ENCODE measurements at regions not wholly inside any gene's neighbourhood (a gene's known extent, or its start where the extent isn't known, plus 50 kb on each side); places are given as distances from the start of the nearest gene placed in this dataset.

DNA sequence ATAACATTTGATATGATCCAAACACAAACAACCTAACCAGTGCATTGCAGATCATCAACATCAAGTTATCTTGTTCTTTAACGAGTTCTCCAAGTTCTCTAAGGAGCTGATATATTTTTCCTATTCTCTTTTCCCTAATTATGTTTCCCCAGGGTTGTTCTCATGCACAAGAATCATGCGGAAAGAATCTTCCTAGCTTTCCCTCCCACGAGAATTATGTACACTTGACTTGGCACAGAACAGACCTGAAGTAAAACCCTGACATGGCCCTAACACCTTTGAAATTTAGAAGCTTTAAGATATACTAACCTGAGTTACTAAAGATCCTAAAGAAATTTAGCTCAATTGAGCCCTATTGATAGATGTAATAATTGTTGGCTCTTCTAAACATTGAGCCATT, 110.7 kb upstream of the FST start:
- Histone ChIP-seq H3K9ac (ENCODE audit: low read depth in 1 of 2, low read length in 2 of 2) (no peak overlapping the region), H3K4me3 (ENCODE audit: low read depth in 1 of 3, low read length in 3 of 3) (no peak overlapping the region), H3K27me3 (ENCODE audit: control insufficient read depth in 4 of 4, insufficient read depth in 4 of 4, low read length in 3 of 4) (no peaks in the 10 kb centered on the region), H3K36me3 (ENCODE audit: control insufficient read depth in 4 of 4, insufficient read depth in 3 of 4, low read depth in 1 of 4, low read length in 3 of 4) (no peaks in the 10 kb centered on the region), H3K27ac (ENCODE audit: low read depth in 1 of 2, low read length in 2 of 2) (no peak overlapping the region), H3K9me3 (ENCODE audit: control insufficient read depth in 4 of 4, low read length in 3 of 4) (no peaks in the 10 kb centered on the region), H3K4me1 (ENCODE audit: control insufficient read depth in 4 of 4, insufficient read depth in 4 of 4, low read length in 3 of 4) (no peaks in the 10 kb centered on the region)
- 76% methylated on average over 3 of the region's 3 CpGs for WGBS
- TF ChIP-seq JUND (IDR thresholded peaks at IDR 0.05) (no peak), FOXA1 (IDR thresholded peaks at IDR 0.05) (no peak), NR2F2 (IDR thresholded peaks at IDR 0.05) (no peak), TAF1 (conservative IDR thresholded peaks at IDR 0.05) (no peak), RAD21 (IDR thresholded peaks at IDR 0.05) (no peak), FOXA2 (IDR thresholded peaks at IDR 0.05) (no peak), SP1 (IDR thresholded peaks at IDR 0.05) (no peak), EGR1 (IDR thresholded peaks at IDR 0.05; ENCODE audit: low read depth in 2 of 2) (no peak), HNF4A (conservative IDR thresholded peaks at IDR 0.05) (no peak), GABPA (IDR thresholded peaks at IDR 0.05 in 1 of 2, conservative IDR thresholded peaks at IDR 0.05 in 1 of 2) (no peak), HNF4G (IDR thresholded peaks at IDR 0.05) (no peak), RXRA (IDR thresholded peaks at IDR 0.05) (no peak), YY1 (IDR thresholded peaks at IDR 0.05) (no peak)
- TF ChIP-seq, protein P1, sequence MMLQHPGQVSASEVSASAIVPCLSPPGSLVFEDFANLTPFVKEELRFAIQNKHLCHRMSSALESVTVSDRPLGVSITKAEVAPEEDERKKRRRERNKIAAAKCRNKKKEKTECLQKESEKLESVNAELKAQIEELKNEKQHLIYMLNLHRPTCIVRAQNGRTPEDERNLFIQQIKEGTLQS (IDR thresholded peaks at IDR 0.05) = no peak
- TF ChIP-seq, protein P2, sequence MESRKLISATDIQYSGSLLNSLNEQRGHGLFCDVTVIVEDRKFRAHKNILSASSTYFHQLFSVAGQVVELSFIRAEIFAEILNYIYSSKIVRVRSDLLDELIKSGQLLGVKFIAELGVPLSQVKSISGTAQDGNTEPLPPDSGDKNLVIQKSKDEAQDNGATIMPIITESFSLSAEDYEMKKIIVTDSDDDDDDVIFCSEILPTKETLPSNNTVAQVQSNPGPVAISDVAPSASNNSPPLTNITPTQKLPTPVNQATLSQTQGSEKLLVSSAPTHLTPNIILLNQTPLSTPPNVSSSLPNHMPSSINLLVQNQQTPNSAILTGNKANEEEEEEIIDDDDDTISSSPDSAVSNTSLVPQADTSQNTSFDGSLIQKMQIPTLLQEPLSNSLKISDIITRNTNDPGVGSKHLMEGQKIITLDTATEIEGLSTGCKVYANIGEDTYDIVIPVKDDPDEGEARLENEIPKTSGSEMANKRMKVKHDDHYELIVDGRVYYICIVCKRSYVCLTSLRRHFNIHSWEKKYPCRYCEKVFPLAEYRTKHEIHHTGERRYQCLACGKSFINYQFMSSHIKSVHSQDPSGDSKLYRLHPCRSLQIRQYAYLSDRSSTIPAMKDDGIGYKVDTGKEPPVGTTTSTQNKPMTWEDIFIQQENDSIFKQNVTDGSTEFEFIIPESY (IDR thresholded peaks at IDR 0.05) = no peak
- TF ChIP-seq, protein P3, sequence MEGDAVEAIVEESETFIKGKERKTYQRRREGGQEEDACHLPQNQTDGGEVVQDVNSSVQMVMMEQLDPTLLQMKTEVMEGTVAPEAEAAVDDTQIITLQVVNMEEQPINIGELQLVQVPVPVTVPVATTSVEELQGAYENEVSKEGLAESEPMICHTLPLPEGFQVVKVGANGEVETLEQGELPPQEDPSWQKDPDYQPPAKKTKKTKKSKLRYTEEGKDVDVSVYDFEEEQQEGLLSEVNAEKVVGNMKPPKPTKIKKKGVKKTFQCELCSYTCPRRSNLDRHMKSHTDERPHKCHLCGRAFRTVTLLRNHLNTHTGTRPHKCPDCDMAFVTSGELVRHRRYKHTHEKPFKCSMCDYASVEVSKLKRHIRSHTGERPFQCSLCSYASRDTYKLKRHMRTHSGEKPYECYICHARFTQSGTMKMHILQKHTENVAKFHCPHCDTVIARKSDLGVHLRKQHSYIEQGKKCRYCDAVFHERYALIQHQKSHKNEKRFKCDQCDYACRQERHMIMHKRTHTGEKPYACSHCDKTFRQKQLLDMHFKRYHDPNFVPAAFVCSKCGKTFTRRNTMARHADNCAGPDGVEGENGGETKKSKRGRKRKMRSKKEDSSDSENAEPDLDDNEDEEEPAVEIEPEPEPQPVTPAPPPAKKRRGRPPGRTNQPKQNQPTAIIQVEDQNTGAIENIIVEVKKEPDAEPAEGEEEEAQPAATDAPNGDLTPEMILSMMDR (IDR thresholded peaks at IDR 0.05; ENCODE audit: low read depth, low read length, missing input control) = no peak
- TF ChIP-seq, protein P4, sequence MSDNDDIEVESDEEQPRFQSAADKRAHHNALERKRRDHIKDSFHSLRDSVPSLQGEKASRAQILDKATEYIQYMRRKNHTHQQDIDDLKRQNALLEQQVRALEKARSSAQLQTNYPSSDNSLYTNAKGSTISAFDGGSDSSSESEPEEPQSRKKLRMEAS (IDR thresholded peaks at IDR 0.05) = no peak
- TF ChIP-seq, protein P5, sequence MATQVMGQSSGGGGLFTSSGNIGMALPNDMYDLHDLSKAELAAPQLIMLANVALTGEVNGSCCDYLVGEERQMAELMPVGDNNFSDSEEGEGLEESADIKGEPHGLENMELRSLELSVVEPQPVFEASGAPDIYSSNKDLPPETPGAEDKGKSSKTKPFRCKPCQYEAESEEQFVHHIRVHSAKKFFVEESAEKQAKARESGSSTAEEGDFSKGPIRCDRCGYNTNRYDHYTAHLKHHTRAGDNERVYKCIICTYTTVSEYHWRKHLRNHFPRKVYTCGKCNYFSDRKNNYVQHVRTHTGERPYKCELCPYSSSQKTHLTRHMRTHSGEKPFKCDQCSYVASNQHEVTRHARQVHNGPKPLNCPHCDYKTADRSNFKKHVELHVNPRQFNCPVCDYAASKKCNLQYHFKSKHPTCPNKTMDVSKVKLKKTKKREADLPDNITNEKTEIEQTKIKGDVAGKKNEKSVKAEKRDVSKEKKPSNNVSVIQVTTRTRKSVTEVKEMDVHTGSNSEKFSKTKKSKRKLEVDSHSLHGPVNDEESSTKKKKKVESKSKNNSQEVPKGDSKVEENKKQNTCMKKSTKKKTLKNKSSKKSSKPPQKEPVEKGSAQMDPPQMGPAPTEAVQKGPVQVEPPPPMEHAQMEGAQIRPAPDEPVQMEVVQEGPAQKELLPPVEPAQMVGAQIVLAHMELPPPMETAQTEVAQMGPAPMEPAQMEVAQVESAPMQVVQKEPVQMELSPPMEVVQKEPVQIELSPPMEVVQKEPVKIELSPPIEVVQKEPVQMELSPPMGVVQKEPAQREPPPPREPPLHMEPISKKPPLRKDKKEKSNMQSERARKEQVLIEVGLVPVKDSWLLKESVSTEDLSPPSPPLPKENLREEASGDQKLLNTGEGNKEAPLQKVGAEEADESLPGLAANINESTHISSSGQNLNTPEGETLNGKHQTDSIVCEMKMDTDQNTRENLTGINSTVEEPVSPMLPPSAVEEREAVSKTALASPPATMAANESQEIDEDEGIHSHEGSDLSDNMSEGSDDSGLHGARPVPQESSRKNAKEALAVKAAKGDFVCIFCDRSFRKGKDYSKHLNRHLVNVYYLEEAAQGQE (IDR thresholded peaks at IDR 0.05) = no peak
- no peak for DNase-seq (ENCODE audit: low spot score)

Measured in liver (tissue), 8 donors.